ENCODE measurements at regions not wholly inside any gene's neighbourhood (a gene's known extent, or its start where the extent isn't known, plus 50 kb on each side); places are given as distances from the start of the nearest gene placed in this dataset.

DNA sequence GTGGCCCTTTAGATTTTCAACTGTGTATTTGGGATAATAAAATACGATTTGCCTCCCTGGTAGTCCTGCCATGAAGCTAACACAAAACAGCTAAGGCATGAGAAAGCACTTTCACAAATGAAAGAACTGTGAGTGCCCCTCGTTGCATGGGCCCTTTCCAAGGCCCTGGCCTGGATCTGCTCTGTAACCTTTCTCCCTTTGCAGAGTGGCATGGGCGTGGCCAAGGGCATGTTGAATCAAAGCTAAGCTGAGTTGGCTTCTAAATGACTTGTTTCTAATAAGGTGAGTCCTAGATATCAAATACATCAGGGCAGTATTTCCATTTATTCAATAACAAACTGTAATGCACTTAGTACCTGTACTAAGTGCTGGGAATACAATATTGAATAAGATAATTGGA lies 78.7 kb upstream of the PTPN3 start:
- H3K4me1 Mint-ChIP-seq (ENCODE audit: low read depth), result no peaks in the 10 kb centered on the region
- peaks cover 3% of the 10 kb centered on the region for H3K27me3 Mint-ChIP-seq (ENCODE audit: low read depth)
- CTCF ChIA-PET, result interaction anchor here (4.5 kb wide), 1 partner anchor 241 kb away, joined by 24 read pairs; no protein-coding TSS in a partner anchor
- H3K9me3 Mint-ChIP-seq (ENCODE audit: insufficient read depth), result no peaks in the 10 kb centered on the region
- no peak overlapping the region for H3K27ac Mint-ChIP-seq
- no peak overlapping the region for H3K4me3 Mint-ChIP-seq
- no peak for ATAC-seq
- no peaks in the 10 kb centered on the region for H3K36me3 Mint-ChIP-seq (ENCODE audit: low read depth)
- POLR2A ChIA-PET, result no interaction called here
- no peak for DNase-seq

DNA sequence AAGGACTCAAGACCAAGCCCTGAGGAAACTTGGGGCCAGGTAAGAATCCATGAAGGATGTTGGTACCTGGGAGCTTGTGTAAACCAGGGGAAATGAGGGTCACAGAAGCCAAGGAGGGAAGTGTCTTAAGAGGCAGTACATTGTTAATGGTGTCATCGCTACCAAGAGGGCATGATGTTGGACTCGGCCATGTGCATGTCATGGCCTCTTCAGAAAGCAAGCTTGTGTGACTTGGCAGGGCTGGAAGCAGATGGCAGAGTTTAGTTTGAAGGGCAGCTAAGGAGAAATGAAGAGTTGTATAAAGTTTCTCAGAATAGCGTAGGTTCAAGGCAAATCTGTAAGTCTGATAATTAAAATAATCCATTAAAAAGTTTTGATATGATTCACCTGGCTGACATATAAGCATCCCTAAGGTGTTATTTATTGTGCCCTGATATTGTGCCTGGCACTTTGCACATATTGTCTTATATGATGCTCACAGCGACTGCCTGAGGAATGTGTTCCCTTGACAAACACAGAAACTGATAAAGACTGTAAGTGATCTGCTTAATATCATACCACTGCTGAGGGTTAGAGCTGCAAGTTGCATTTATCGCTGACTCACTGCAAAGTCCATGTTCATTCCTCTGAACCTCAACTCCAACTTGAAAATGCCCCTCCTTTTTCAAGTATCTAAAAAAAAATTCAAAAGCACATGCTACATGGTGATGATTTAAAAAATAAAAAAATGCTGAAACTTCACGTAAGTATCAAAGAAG lies 81.3 kb upstream of the PTPN3 start:
- DNase-seq (no peak), ATAC-seq (no peak)
- Mint-ChIP-seq H3K4me3 (no peak overlapping the region), H3K9me3 (ENCODE audit: insufficient read depth) (no peaks in the 10 kb centered on the region), H3K27me3 (ENCODE audit: low read depth) (no peaks in the 10 kb centered on the region), H3K27ac (no peak overlapping the region), H3K4me1 (ENCODE audit: low read depth) (no peaks in the 10 kb centered on the region), H3K36me3 (ENCODE audit: low read depth) (no peaks in the 10 kb centered on the region)
- ChIA-PET POLR2A (no interaction called here), CTCF (interaction anchor here (0.7 kb wide), 1 partner anchor 824 kb away, joined by 3 read pairs; no protein-coding TSS in a partner anchor)

DNA sequence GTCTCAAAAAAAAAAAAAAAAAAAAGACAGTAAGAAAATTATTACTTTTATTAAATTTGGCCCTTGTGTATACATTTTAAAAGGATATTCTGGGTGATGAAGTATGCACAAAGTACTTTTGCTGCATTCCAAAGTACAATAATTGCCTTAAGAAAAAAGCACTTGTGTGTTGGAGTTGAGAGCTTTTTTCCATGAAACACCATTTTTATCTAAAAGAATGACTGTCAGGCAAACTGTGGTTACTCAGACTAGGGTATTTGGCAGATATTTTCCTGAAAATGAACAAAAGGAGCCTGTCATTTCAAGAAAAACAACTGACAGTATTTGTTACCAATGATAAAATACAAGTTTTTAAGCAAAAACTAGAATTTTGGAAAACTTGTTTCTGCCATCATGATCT lies 84.3 kb upstream of the PTPN3 start:
- no peak for ATAC-seq
- no peaks in the 10 kb centered on the region for H3K9me3 Mint-ChIP-seq (ENCODE audit: insufficient read depth)

DNA sequence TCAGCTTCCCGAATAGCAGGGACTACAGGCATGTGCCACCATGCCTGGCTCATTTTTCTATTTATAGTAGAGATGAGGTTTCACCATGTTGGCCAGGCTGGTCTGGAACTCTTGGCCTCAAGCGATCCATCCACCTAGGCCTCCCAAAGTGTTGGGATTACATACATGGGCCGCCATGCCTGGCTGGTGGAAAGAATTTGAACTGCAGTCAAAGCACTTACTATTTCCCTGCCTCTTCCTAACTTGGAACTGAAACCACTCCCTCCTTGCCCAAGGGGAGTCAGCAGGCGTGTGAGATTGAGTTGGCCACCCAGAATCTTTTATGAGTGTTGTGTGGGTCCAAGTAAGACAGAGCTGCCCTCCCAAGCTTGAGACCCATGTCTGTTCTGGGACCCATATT lies 86.1 kb upstream of the PTPN3 start:
- H3K27me3 Mint-ChIP-seq (ENCODE audit: low read depth), result no peaks in the 10 kb centered on the region
- H3K4me3 Mint-ChIP-seq, result no peak overlapping the region
- ATAC-seq (no peak), DNase-seq (no peak)
- ChIA-PET POLR2A (no interaction called here), CTCF (no interaction called here)
- no peak overlapping the region for H3K27ac Mint-ChIP-seq
- H3K36me3 Mint-ChIP-seq (ENCODE audit: low read depth), result no peaks in the 10 kb centered on the region
- no peaks in the 10 kb centered on the region for H3K9me3 Mint-ChIP-seq (ENCODE audit: insufficient read depth)
- H3K4me1 Mint-ChIP-seq (ENCODE audit: low read depth), result no peaks in the 10 kb centered on the region

More for the DNA sequence above, 84.3 kb upstream of the PTPN3 start:
- ChIA-PET POLR2A (no interaction called here), CTCF (no interaction called here)
- Mint-ChIP-seq H3K36me3 (ENCODE audit: low read depth) (no peaks in the 10 kb centered on the region), H3K4me3 (no peak overlapping the region), H3K27ac (no peak overlapping the region), H3K4me1 (ENCODE audit: low read depth) (no peaks in the 10 kb centered on the region), H3K27me3 (ENCODE audit: low read depth) (no peaks in the 10 kb centered on the region)
- no peak for DNase-seq

DNA sequence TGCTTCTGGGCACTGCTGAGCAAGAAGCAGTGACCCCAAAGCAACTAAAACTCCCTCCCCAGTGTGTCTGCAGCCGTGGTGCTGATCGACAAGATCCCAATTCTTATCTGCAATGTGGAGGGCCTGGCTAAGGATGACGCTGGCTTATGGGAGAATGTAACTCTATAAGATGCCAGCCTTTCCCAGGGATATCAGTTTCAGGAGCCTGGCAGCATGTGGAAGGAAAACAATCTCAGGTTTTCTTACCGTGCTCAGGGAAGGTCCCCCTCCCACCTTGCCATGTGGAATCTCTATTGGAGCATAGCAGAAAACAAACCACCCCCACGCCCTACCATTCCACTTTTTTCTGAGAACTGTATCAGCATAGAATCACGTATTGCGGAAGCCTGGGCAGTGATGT lies 87.7 kb upstream of the PTPN3 start:
- no peak overlapping the region for H3K27ac Mint-ChIP-seq
- H3K4me3 Mint-ChIP-seq, result no peak overlapping the region
- DNase-seq (no peak), ATAC-seq (no peak)
- H3K4me1 Mint-ChIP-seq (ENCODE audit: low read depth), result no peaks in the 10 kb centered on the region
- H3K36me3 Mint-ChIP-seq (ENCODE audit: low read depth), result no peaks in the 10 kb centered on the region
- H3K9me3 Mint-ChIP-seq (ENCODE audit: insufficient read depth), result no peaks in the 10 kb centered on the region
- CTCF ChIA-PET, result no interaction called here
- POLR2A ChIA-PET, result no interaction called here
- H3K27me3 Mint-ChIP-seq (ENCODE audit: low read depth), result no peaks in the 10 kb centered on the region

DNA sequence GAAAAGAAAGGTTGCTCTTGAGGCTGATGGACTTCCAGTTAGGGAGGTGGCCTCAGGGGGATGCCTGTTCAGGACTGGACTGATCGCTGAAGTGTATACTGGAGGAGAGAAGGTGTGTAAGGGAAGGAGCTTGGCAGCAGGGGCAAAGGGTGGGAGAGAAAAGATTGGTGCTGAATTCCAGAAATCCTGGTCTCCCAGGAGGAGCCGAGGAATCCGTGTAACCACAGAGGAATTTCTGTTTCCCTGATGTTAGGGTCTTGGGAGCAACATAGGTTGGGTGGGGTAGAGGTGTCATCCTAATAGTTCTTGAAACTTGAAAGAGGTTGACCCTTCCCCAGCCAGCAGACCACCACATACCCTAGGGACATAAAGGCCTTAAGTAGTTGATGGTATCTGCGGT lies 88.9 kb upstream of the PTPN3 start:
- no peak for ATAC-seq
- no peaks in the 10 kb centered on the region for H3K36me3 Mint-ChIP-seq (ENCODE audit: low read depth)
- CTCF ChIA-PET, result no interaction called here
- POLR2A ChIA-PET, result no interaction called here
- H3K27me3 Mint-ChIP-seq (ENCODE audit: low read depth), result no peaks in the 10 kb centered on the region
- no peaks in the 10 kb centered on the region for H3K9me3 Mint-ChIP-seq (ENCODE audit: insufficient read depth)
- no peak overlapping the region for H3K4me3 Mint-ChIP-seq
- DNase-seq, result no peak
- no peak overlapping the region for H3K27ac Mint-ChIP-seq
- H3K4me1 Mint-ChIP-seq (ENCODE audit: low read depth), result no peaks in the 10 kb centered on the region

DNA sequence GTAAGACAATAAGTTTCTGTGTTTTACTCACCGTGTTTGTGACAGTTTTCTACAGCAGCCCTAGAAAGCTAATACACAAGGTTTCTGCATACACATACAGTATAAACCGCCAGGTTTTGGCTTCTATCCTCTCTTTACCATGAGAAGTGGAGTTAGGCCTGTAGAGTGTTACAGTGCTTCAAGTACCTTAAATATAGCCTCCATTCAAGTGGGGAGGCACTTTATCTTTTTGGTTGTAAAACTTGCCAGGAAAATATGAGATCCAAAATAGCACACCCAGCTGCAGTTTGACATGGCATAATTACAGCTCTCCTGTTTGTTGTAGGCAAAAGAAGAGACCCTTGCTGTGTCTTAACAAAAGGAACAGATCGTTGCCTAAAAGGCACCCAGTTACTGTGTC lies 90.3 kb upstream of the PTPN3 start:
- no peak overlapping the region for H3K27ac Mint-ChIP-seq
- no peaks in the 10 kb centered on the region for H3K4me1 Mint-ChIP-seq (ENCODE audit: low read depth)
- ChIA-PET POLR2A (no interaction called here), CTCF (interaction anchor here (1.0 kb wide), 1 partner anchor 14 kb away, joined by 3 read pairs; no protein-coding TSS in a partner anchor)
- H3K27me3 Mint-ChIP-seq (ENCODE audit: low read depth), result no peaks in the 10 kb centered on the region
- ATAC-seq (no peak), DNase-seq (no peak)
- no peak overlapping the region for H3K4me3 Mint-ChIP-seq
- no peaks in the 10 kb centered on the region for H3K36me3 Mint-ChIP-seq (ENCODE audit: low read depth)
- H3K9me3 Mint-ChIP-seq (ENCODE audit: insufficient read depth), result no peaks in the 10 kb centered on the region

DNA sequence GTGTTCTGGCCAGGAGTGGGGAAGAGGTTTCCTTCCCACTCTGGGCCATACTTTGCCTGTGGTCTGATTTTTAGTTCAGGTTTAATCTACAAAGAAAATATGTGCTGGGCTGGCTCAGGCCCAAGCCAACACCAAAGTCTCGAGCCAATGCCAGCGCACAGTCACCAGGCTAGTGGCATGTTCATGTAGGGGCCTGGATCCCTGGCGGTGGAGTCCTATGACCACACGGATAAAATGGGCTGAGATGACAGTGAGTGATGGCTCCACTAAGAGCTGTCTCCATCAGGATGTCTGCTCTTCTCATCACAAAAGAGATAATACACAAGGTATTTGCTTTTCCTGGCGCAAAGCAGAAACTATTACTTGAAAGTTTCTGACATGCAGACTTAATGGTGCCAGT lies 92.9 kb upstream of the PTPN3 start:
- ChIA-PET POLR2A (no interaction called here), CTCF (no interaction called here)
- H3K36me3 Mint-ChIP-seq (ENCODE audit: low read depth), result no peaks in the 10 kb centered on the region
- H3K27me3 Mint-ChIP-seq (ENCODE audit: low read depth), result no peaks in the 10 kb centered on the region
- no peak for ATAC-seq
- H3K4me3 Mint-ChIP-seq, result no peak overlapping the region
- no peak for DNase-seq
- no peak overlapping the region for H3K27ac Mint-ChIP-seq
- H3K9me3 Mint-ChIP-seq (ENCODE audit: insufficient read depth), result no peaks in the 10 kb centered on the region
- no peaks in the 10 kb centered on the region for H3K4me1 Mint-ChIP-seq (ENCODE audit: low read depth)

DNA sequence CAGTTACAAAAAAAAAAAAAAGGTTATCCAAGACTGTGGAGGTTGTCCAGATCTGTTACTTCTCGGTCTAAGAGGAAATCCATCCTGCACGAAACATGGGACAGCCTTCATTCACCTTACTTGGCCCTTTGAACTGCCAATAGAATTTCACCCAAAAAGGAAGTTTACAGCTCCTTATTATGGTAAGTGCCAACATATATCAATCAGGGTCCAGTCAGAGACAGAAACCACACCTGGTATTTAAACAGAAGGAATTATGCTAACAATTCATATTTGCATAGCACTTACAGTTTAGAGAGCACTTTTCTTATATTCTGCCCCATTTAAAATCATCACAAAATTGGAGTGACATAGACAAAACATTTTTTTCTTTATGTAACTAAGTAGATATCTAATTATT lies 93.6 kb upstream of the PTPN3 start:
- ChIA-PET CTCF (no interaction called here), POLR2A (no interaction called here)
- no peaks in the 10 kb centered on the region for H3K4me1 Mint-ChIP-seq (ENCODE audit: low read depth)
- H3K27me3 Mint-ChIP-seq (ENCODE audit: low read depth), result no peaks in the 10 kb centered on the region
- no peak overlapping the region for H3K4me3 Mint-ChIP-seq
- no peak for ATAC-seq
- DNase-seq, result no peak
- no peaks in the 10 kb centered on the region for H3K36me3 Mint-ChIP-seq (ENCODE audit: low read depth)
- H3K9me3 Mint-ChIP-seq (ENCODE audit: insufficient read depth), result no peaks in the 10 kb centered on the region
- no peak overlapping the region for H3K27ac Mint-ChIP-seq

DNA sequence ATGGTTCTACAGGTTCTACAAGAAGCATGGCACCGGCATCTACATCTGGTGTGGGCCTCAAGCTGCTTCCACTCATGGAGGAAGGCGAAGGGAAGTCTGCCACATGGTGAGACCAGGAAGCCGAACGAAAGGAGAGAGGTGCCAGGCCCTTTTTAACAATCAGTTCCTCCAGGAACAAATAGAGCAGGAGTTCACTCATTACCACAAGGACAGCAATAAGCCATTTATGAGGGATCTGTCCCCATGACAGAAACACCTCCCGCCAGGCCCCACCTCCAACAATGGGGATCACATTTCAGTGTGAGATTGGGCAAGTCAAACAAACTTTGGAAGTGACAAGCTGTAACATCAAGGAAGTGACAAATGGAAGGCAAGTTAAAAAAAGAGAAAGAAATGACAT lies 95.5 kb upstream of the PTPN3 start:
- no peaks in the 10 kb centered on the region for H3K9me3 Mint-ChIP-seq (ENCODE audit: insufficient read depth)
- POLR2A ChIA-PET, result no interaction called here
- H3K27me3 Mint-ChIP-seq (ENCODE audit: low read depth), result no peaks in the 10 kb centered on the region
- CTCF ChIA-PET, result no interaction called here
- no peaks in the 10 kb centered on the region for H3K36me3 Mint-ChIP-seq (ENCODE audit: low read depth)
- DNase-seq, result no peak
- no peaks in the 10 kb centered on the region for H3K4me1 Mint-ChIP-seq (ENCODE audit: low read depth)
- H3K4me3 Mint-ChIP-seq, result no peak overlapping the region
- no peak for ATAC-seq
- no peak overlapping the region for H3K27ac Mint-ChIP-seq

DNA sequence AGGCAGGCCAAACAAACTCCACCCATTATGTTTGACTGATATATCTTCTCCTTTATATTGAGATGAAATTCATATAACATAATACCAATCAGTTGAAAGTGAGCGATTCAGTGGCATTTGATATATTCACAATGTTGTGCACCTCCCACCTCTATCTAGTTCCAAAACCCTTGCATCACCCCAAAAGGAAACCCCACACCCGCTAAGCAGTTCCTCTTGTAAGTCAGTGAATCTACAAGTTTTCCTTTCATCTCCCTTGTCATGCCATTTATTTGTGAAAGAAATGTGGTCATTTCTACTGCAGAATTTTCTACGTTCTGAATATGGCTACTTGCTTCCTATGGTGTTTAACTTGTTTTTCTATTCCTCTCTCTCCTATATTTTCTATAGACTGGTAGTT lies 99.4 kb upstream of the PTPN3 start:
- H3K36me3 Mint-ChIP-seq (ENCODE audit: low read depth), result no peaks in the 10 kb centered on the region
- POLR2A ChIA-PET, result no interaction called here
- no peaks in the 10 kb centered on the region for H3K4me1 Mint-ChIP-seq (ENCODE audit: low read depth)
- ATAC-seq (no peak), DNase-seq (no peak)
- no peaks in the 10 kb centered on the region for H3K9me3 Mint-ChIP-seq (ENCODE audit: insufficient read depth)
- no peak overlapping the region for H3K27ac Mint-ChIP-seq
- H3K4me3 Mint-ChIP-seq, result no peak overlapping the region
- CTCF ChIA-PET, result no interaction called here
- no peaks in the 10 kb centered on the region for H3K27me3 Mint-ChIP-seq (ENCODE audit: low read depth)

DNA sequence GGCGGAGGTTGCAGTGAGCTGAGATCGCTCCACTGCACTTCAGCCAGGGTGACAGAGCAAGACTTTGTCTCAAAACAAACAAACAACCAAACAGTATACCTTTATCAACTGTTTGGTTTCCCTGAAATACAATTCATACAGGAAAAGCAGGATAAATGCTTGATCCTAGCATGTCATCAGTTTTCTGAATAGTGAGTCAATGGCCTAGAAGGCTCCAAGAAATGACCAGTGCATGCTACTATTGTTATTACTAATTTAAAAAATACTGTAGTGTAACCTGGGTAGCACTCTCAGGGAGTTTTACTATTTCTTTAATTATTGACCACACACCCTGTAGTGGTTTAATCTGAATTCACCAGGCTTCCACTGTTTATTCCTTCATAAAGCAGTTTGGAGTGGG lies 101.0 kb upstream of the PTPN3 start:
- ChIA-PET POLR2A (no interaction called here), CTCF (no interaction called here)
- no peaks in the 10 kb centered on the region for H3K4me1 Mint-ChIP-seq (ENCODE audit: low read depth)
- no peaks in the 10 kb centered on the region for H3K36me3 Mint-ChIP-seq (ENCODE audit: low read depth)
- ATAC-seq (no peak), DNase-seq (no peak)
- H3K27ac Mint-ChIP-seq, result no peak overlapping the region
- H3K9me3 Mint-ChIP-seq (ENCODE audit: insufficient read depth), result no peaks in the 10 kb centered on the region
- no peak overlapping the region for H3K4me3 Mint-ChIP-seq
- H3K27me3 Mint-ChIP-seq (ENCODE audit: low read depth), result no peaks in the 10 kb centered on the region

DNA sequence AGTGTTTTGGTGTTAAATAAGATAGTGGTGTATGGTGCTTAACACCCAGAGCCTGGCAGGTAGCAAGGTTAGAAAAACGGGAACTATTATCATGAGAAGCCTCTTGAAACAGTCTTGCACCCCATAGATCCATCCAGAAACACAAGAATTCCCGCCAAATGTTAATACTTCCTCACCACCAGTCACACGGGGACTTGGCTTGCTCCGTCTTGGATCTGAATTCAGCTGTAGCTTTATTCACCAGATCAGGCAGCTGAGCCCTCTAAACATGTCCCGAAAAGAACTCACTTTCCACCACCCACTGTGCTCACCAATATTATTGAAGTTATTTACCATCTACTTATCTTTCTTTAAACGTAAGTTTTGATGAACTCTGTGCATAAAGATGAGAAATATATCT lies 101.6 kb upstream of the PTPN3 start:
- Mint-ChIP-seq H3K4me1 (ENCODE audit: low read depth) (no peaks in the 10 kb centered on the region), H3K4me3 (no peak overlapping the region), H3K27ac (no peak overlapping the region), H3K27me3 (ENCODE audit: low read depth) (no peaks in the 10 kb centered on the region), H3K9me3 (ENCODE audit: insufficient read depth) (no peaks in the 10 kb centered on the region), H3K36me3 (ENCODE audit: low read depth) (no peaks in the 10 kb centered on the region)
- POLR2A ChIA-PET, result no interaction called here
- ATAC-seq, result no peak
- DNase-seq, result no peak
- CTCF ChIA-PET, result no interaction called here

Measured in activated CD8-positive, alpha-beta T cell treated with anti-CD3 and anti-CD28 coated beads, Interleukin-2, amount 10 ng/mL, durations not matched to agents 7 days and 5 days (primary cell).